IMR-90 (cell line): ENCODE measurements at regions not wholly inside any gene's neighbourhood (a gene's known extent, or its start where the extent isn't known, plus 50 kb on each side); places are given as distances from the start of the nearest gene placed in this dataset.

Experiments used
- ATAC-seq: fragments of 200-7000 bp; cut with Tn5 transposase; 2 replicates; pipeline ENCODE4 v1.9.1; 2020; ENCODE audit warnings: low read depth, mild to moderate bottlenecking, moderate library complexity
- BruUV-seq: library from RNA; stranded (reverse); fragments of 400-500 nt; replicated peaks from 2 replicates; lab custom pipeline; 2021; lab: Mats Ljungman, UMichigan
- CTCF ChIA-PET: fragments of 300-600 bp; formaldehyde crosslinking; extraction: SDS; loops from one replicate; lab custom pipeline; 2021; ENCODE audit warnings: antibody characterized with exemption; lab: Yijun Ruan, JAX
- POLR2A ChIA-PET: fragments of 300-600 bp; sonication (Branson Sonifier 250); formaldehyde crosslinking; loops from one replicate; lab custom pipeline; 2022; ENCODE audit warnings: antibody characterized with exemption; ENCODE audit not compliant: unreplicated experiment; lab: Charles Lee
- DNase-seq: peaks from one replicate; pipeline ENCODE4 v3.0.0; 2013
- H2AFZ ChIP-seq: replicated peaks from 2 replicates; pipeline ENCODE3; 2013; ENCODE audit warnings: low read length, mild to moderate bottlenecking; ENCODE audit not compliant: poor library complexity
- H2AK5ac ChIP-seq: 2 replicates; pipeline ENCODE4 v1.6.1; 2013; ENCODE audit warnings: low read depth, low read length, inconsistent platforms
- H2AK9ac ChIP-seq: replicated peaks from 2 replicates; pipeline ENCODE3; 2013; ENCODE audit warnings: mild to moderate bottlenecking, low read depth, low read length, moderate library complexity; ENCODE audit not compliant: poor library complexity
- H2BK120ac ChIP-seq: 2 replicates; pipeline ENCODE4 v1.6.1; 2013; ENCODE audit warnings: low read depth, low read length, inconsistent platforms
- H2BK15ac ChIP-seq: 3 replicates; pipeline ENCODE4 v1.6.1; 2013; ENCODE audit warnings: low read depth, low read length, inconsistent platforms
- H2BK20ac ChIP-seq: 2 replicates; pipeline ENCODE4 v1.6.1; 2013; ENCODE audit warnings: low read depth, mild to moderate bottlenecking, inconsistent platforms, low read length, moderate library complexity
- H2BK5ac ChIP-seq: 2 replicates; pipeline ENCODE4 v1.6.1; 2013; ENCODE audit warnings: mild to moderate bottlenecking, low read depth, low read length, inconsistent platforms; ENCODE audit not compliant: poor library complexity, severe bottlenecking
- H3K14ac ChIP-seq: replicated peaks from 2 replicates; pipeline ENCODE4 v1.6.1; 2013; ENCODE audit warnings: low read depth, low read length, inconsistent platforms
- H3K18ac ChIP-seq: 2 replicates; pipeline ENCODE4 v1.6.1; 2013; ENCODE audit warnings: low read depth, low read length, control low read depth
- H3K23ac ChIP-seq: 2 replicates; pipeline ENCODE4 v1.6.1; 2013; ENCODE audit warnings: low read depth, low read length, inconsistent platforms
- H3K27ac ChIP-seq: 2 replicates; pipeline ENCODE4 v1.5.1; 2013; ENCODE audit warnings: mild to moderate bottlenecking, control low read depth, low read length; ENCODE audit not compliant: insufficient read depth
- H3K27me3 ChIP-seq: 2 replicates; pipeline ENCODE4 v1.6.1; 2013; ENCODE audit warnings: low read length; ENCODE audit not compliant: control insufficient read depth, insufficient read depth
- H3K36me3 ChIP-seq: 2 replicates; pipeline ENCODE4 v1.6.1; 2013; ENCODE audit warnings: low read length, mixed read lengths; ENCODE audit not compliant: control insufficient read depth, insufficient read depth
- H3K4ac ChIP-seq: 2 replicates; pipeline ENCODE4 v1.6.1; 2013; ENCODE audit warnings: low read depth, low read length, inconsistent platforms
- H3K4me1 ChIP-seq: 2 replicates; pipeline ENCODE4 v1.6.1; 2013; ENCODE audit warnings: low read length, mixed read lengths; ENCODE audit not compliant: control insufficient read depth, insufficient read depth
- H3K4me2 ChIP-seq: 2 replicates; pipeline ENCODE4 v1.6.1; 2013; ENCODE audit warnings: low read depth, mild to moderate bottlenecking, control low read depth, low read length, moderate library complexity
- H3K4me3 ChIP-seq: 2 replicates; pipeline ENCODE4 v1.5.1; 2013; ENCODE audit warnings: low read depth, mild to moderate bottlenecking, control low read depth, low read length, moderate library complexity; ENCODE audit not compliant: insufficient read depth
- H3K56ac ChIP-seq: 2 replicates; pipeline ENCODE4 v1.6.1; 2013; ENCODE audit warnings: low read length, inconsistent platforms; ENCODE audit not compliant: insufficient read depth; ENCODE audit errors: extremely low read depth
- H3K79me1 ChIP-seq, 2 experiments: 2 replicates each; pipeline ENCODE4 v1.6.1; 2013; ENCODE audit warnings: low read length in 2 of 2, inconsistent platforms in 1 of 2, low read depth in 1 of 2
- H3K9ac ChIP-seq: 2 replicates; pipeline ENCODE4 v1.6.1; 2013; ENCODE audit warnings: low read depth, low read length, control low read depth
- H3K9me1 ChIP-seq: 2 replicates; pipeline ENCODE4 v1.6.1; 2013; ENCODE audit warnings: low read length, inconsistent platforms; ENCODE audit not compliant: insufficient read depth
- H3K9me3 ChIP-seq: 2 replicates; pipeline ENCODE4 v1.6.1; 2013; ENCODE audit warnings: low read length; ENCODE audit not compliant: control insufficient read depth, insufficient read depth
- H4K20me1 ChIP-seq: 2 replicates; pipeline ENCODE4 v1.6.1; 2013; ENCODE audit warnings: low read length, inconsistent platforms; ENCODE audit not compliant: insufficient read depth
- H4K5ac ChIP-seq: 2 replicates; pipeline ENCODE4 v1.6.1; 2013; ENCODE audit warnings: mild to moderate bottlenecking, low read depth, low read length, control low read depth
- H4K8ac ChIP-seq, 2 experiments: 2 replicates each; pipeline ENCODE4 v1.6.1; 2013; ENCODE audit warnings: low read depth in 2 of 2, low read length in 2 of 2, control low read depth in 1 of 2, inconsistent platforms in 1 of 2
- H4K91ac ChIP-seq: 2 replicates; pipeline ENCODE4 v1.6.1; 2013; ENCODE audit warnings: low read depth, low read length, inconsistent platforms; ENCODE audit not compliant: insufficient read depth
- BHLHE40 ChIP-seq: fragments of 150-350 bp; IDR thresholded peaks from 2 replicates; pipeline ENCODE4 v1.6.1; 2016; ENCODE audit warnings: mild to moderate bottlenecking, low read depth, low read length
- CEBPB ChIP-seq: IDR thresholded peaks from 2 replicates; pipeline ENCODE4 v1.6.1; 2012; ENCODE audit warnings: low read depth, low read length, improper control_type of control experiment
- CHD1 ChIP-seq: IDR thresholded peaks from 2 replicates; pipeline ENCODE4 v1.6.1; 2012; ENCODE audit warnings: low read depth, low read length, improper control_type of control experiment
- CTCF ChIP-seq: conservative IDR thresholded peaks from 2 replicates; pipeline ENCODE4 v1.5.1; 2012; ENCODE audit warnings: mild to moderate bottlenecking, low read depth, low read length, improper control_type of control experiment
- ELK1 ChIP-seq: fragments of 150-350 bp; IDR thresholded peaks from 2 replicates; pipeline ENCODE4 v1.6.1; 2016; ENCODE audit warnings: low read depth, mild to moderate bottlenecking, low read length, moderate library complexity, borderline replicate concordance
- FOS ChIP-seq: fragments of 150-350 bp; IDR thresholded peaks from 2 replicates; pipeline ENCODE4 v1.6.1; 2016; ENCODE audit warnings: low read depth, low read length
- MAFK ChIP-seq: IDR thresholded peaks from 2 replicates; pipeline ENCODE4 v1.6.1; 2012; ENCODE audit warnings: low read depth, low read length, improper control_type of control experiment
- MAZ ChIP-seq: IDR thresholded peaks from 2 replicates; pipeline ENCODE4 v1.6.1; 2012; ENCODE audit warnings: low read depth, mild to moderate bottlenecking, low read length, improper control_type of control experiment, moderate library complexity, borderline replicate concordance
- MXI1 ChIP-seq: IDR thresholded peaks from 2 replicates; pipeline ENCODE4 v1.6.1; 2012; ENCODE audit warnings: low read depth, mild to moderate bottlenecking, low read length, moderate library complexity, borderline replicate concordance
- NFE2L2 ChIP-seq: fragments of 150-350 bp; IDR thresholded peaks from 2 replicates; pipeline ENCODE4 v1.6.1; 2016; ENCODE audit warnings: low read depth, mild to moderate bottlenecking, low read length
- RAD21 ChIP-seq: IDR thresholded peaks from 2 replicates; pipeline ENCODE4 v1.6.1; 2012; ENCODE audit warnings: low read length, improper control_type of control experiment
- RCOR1 ChIP-seq: IDR thresholded peaks from 2 replicates; pipeline ENCODE4 v1.6.1; 2012; ENCODE audit warnings: mild to moderate bottlenecking, low read length, improper control_type of control experiment; ENCODE audit not compliant: insufficient replicate concordance
- RFX5 ChIP-seq: IDR thresholded peaks from 2 replicates; pipeline ENCODE4 v1.8.0; 2012; ENCODE audit warnings: low read depth, mild to moderate bottlenecking, low read length, moderate library complexity
- USF2 ChIP-seq: fragments of 150-350 bp; IDR thresholded peaks from 2 replicates; pipeline ENCODE4 v1.6.1; 2017; ENCODE audit warnings: mild to moderate bottlenecking, antibody characterized with exemption, low read length, low read depth
- WGBS, 2 experiments: methylation state at CpG; one replicate each; pipeline versions ENCODE4 v1.1.5 to v1.1.7; 2013; ENCODE audit warnings: missing lambda C conversion rate in 2 of 2; ENCODE audit not compliant: insufficient read length in 1 of 2; ENCODE audit errors: extremely low coverage in 2 of 2; 5-methylcytosine and 5-hydroxymethylcytosine counted together
- dilution Hi-C: fragments of 300-500 bp; cut with HindIII; formaldehyde crosslinking; loops from one replicate; pipeline ENCODE4 v1.14.3; 2018; ENCODE audit warnings: low sequenced_read_pairs; ENCODE audit not compliant: unreplicated experiment
- in situ Hi-C: fragments of 300-500 bp; cut with MboI; formaldehyde crosslinking; loops from 3 replicates; pipeline ENCODE4 v1.14.3; 2019; ENCODE audit warnings: low sequenced_read_pairs, inconsistent platforms, mixed read lengths
- intact Hi-C: fragments of 100-400 bp; cut with micrococcal nuclease; formaldehyde crosslinking; loops from 2 replicates; pipeline ENCODE4 v1.10.0; 2022

- TF ChIP-seq RFX5, result no peak
- TF ChIP-seq FOS, result no peak
- TF ChIP-seq RAD21, result no peak
- no peak for TF ChIP-seq BHLHE40
- TF ChIP-seq RCOR1, result no peak
- TF ChIP-seq MAFK, result no peak
- TF ChIP-seq CTCF, result no peak
- TF ChIP-seq NFE2L2, result no peak
- no peak for TF ChIP-seq USF2
- TF ChIP-seq MXI1, result no peak
- TF ChIP-seq CEBPB, result no peak
- TF ChIP-seq CHD1, result no peak
- no peak for TF ChIP-seq MAZ
- TF ChIP-seq ELK1, result no peak
- Histone ChIP-seq H2BK15ac (no peak overlapping the region), H4K91ac (no peak overlapping the region), H2AK9ac (no peak overlapping the region), H4K5ac (no peak overlapping the region), H3K4ac (no peak overlapping the region), H3K56ac (no peak overlapping the region), H4K20me1 (no peaks in the 10 kb centered on the region), H3K4me1 (no peaks in the 10 kb centered on the region), H3K79me1 (no peaks in the 10 kb centered on the region), H3K4me2 (no peak overlapping the region), H2BK5ac (no peak overlapping the region), H2AFZ (no peak overlapping the region), H3K23ac (no peak overlapping the region), H3K14ac (no peak overlapping the region), H4K8ac (no peak overlapping the region), H3K4me3 (no peak overlapping the region), H3K36me3 (no peaks in the 10 kb centered on the region), H3K9ac (no peak overlapping the region), H3K9me3 (no peaks in the 10 kb centered on the region), H3K9me1 (no peaks in the 10 kb centered on the region), H3K18ac (no peak overlapping the region), H2BK20ac (no peak overlapping the region), H2AK5ac (no peak overlapping the region), H3K27me3 (no peaks in the 10 kb centered on the region), H3K27ac (no peak overlapping the region), H2BK120ac (no peak overlapping the region)
- CTCF ChIA-PET, result no interaction called here
- dilution Hi-C loops, result no loop called here
- intact Hi-C loops, result no loop called here
- no TSS peak for BruUV-seq
- POLR2A ChIA-PET, result no interaction called here
- in situ Hi-C loops, result no loop called here
- ATAC-seq (no peak), DNase-seq (no peak)
- WGBS, 2 experiments, result no CpG with 5 or more reads among the region's 1 CpG
These were observed 791.4 kb downstream of the BRINP3 start for GRCh38 chr1:189686288-189686687.
